Uterus (tissue), 3 donors: ENCODE measurements at regions not wholly inside any gene's neighbourhood (a gene's known extent, or its start where the extent isn't known, plus 50 kb on each side); places are given as distances from the start of the nearest gene placed in this dataset.

Experiments used
- DNase-seq, 2 donors: peaks; one replicate each; pipeline ENCODE4 v3.0.0-alpha.2; 2019 to 2020
- H3K27ac ChIP-seq, 2 donors: fragments of 200-600 bp; sonication (generic); 1 replicate in 1 of 2; 2 replicates in 1 of 2; pipeline ENCODE4 v1.5.1; 2016 to 2018
- H3K27me3 ChIP-seq, 2 donors: fragments of 200-600 bp; sonication (generic); one replicate each; pipeline ENCODE4 v1.5.1; 2018 to 2019; ENCODE audit warnings: control low read depth in 1 of 2
- H3K36me3 ChIP-seq, 2 donors: fragments of 200-600 bp; sonication (generic); one replicate each; pipeline ENCODE4 v1.5.1; 2019; ENCODE audit warnings: control low read depth in 1 of 2
- H3K4me1 ChIP-seq, 2 donors: fragments of 200-600 bp; sonication (generic); one replicate each; pipeline ENCODE4 v1.5.1; 2018 to 2019; ENCODE audit warnings: control low read depth in 1 of 2
- H3K4me3 ChIP-seq, 2 donors: fragments of 200-600 bp; sonication (generic); 1 replicate in 1 of 2; 2 replicates in 1 of 2; pipeline ENCODE4 v1.5.1; 2018 to 2019; ENCODE audit warnings: mild to moderate bottlenecking in 1 of 2
- H3K9me3 ChIP-seq, 2 donors: fragments of 200-600 bp; sonication (generic); one replicate each; pipeline ENCODE4 v1.5.1; 2019; ENCODE audit warnings: control low read depth in 1 of 2
- CTCF ChIP-seq, 4 experiments: fragments of 200-600 bp in 2 of 4; fragments of 450-650 bp in 2 of 4; sonication (generic) in 2 of 4; IDR thresholded peaks; one replicate each; pipeline ENCODE4 v1.5.1; 2016 to 2019; ENCODE audit warnings: antibody characterized with exemption in 4 of 4, mild to moderate bottlenecking in 2 of 4, moderate library complexity in 1 of 4
- POLR2A ChIP-seq, 2 donors: fragments of 450-650 bp; IDR thresholded peaks; one replicate each; pipeline ENCODE4 v1.6.1; 2016; ENCODE audit warnings: antibody characterized with exemption in 2 of 2, mild to moderate bottlenecking in 1 of 2, moderate library complexity in 1 of 2
- intact Hi-C: fragments of 100-400 bp; cut with DNase I; formaldehyde crosslinking; loops from one replicate; pipeline ENCODE4 v1.15.1; 2023; ENCODE audit warnings: low total_unique reads
- donor health status: DM: yes; HTN: yes; CAD: no.

GRCh38 chr4:124428648-124429047 lies 283.9 kb downstream of the ANKRD50 start:
- H3K27me3 ChIP-seq: no peaks in the 10 kb centered on the region
- intact Hi-C loops: no loop called here
- no peak for TF ChIP-seq CTCF (IDR thresholded peaks at IDR 0.05)
- TF ChIP-seq POLR2A (IDR thresholded peaks at IDR 0.05): no peak
- H3K4me1 ChIP-seq: no peaks in the 10 kb centered on the region
- H3K27ac ChIP-seq: no peak overlapping the region
- H3K9me3 ChIP-seq: no peaks in the 10 kb centered on the region
- no peak for DNase-seq
- H3K36me3 ChIP-seq: no peaks in the 10 kb centered on the region
- H3K4me3 ChIP-seq: no peak overlapping the region

- H3K36me3 ChIP-seq: no peaks in the 10 kb centered on the region
- H3K27ac ChIP-seq: no peak overlapping the region
- TF ChIP-seq POLR2A (IDR thresholded peaks at IDR 0.05) (no peak), CTCF (IDR thresholded peaks at IDR 0.05) (no peak)
- no peaks in the 10 kb centered on the region for H3K9me3 ChIP-seq
- intact Hi-C loops: no loop called here
- no peaks in the 10 kb centered on the region for H3K27me3 ChIP-seq
- no peaks in the 10 kb centered on the region for H3K4me1 ChIP-seq
- no peak for DNase-seq
- H3K4me3 ChIP-seq: no peak overlapping the region
These were observed 282.7 kb downstream of the ANKRD50 start for GRCh38 chr4:124429746-124430250.

GRCh38 chr4:124431653-124432192 lies 280.8 kb downstream of the ANKRD50 start:
- Histone ChIP-seq H3K27me3 (no peaks in the 10 kb centered on the region), H3K27ac (no peak overlapping the region), H3K9me3 (no peaks in the 10 kb centered on the region), H3K4me1 (no peaks in the 10 kb centered on the region), H3K36me3 (no peaks in the 10 kb centered on the region), H3K4me3 (no peak overlapping the region)
- TF ChIP-seq POLR2A (IDR thresholded peaks at IDR 0.05) (no peak), CTCF (IDR thresholded peaks at IDR 0.05) (no peak)
- intact Hi-C loops: no loop called here
- DNase-seq: no peak

GRCh38 chr4:124432500-124432899 lies 280.0 kb downstream of the ANKRD50 start:
- H3K4me3 ChIP-seq: no peak overlapping the region
- no peaks in the 10 kb centered on the region for H3K27me3 ChIP-seq
- intact Hi-C loops: no loop called here
- DNase-seq: no peak
- H3K27ac ChIP-seq: no peak overlapping the region
- TF ChIP-seq POLR2A (IDR thresholded peaks at IDR 0.05) (no peak), CTCF (IDR thresholded peaks at IDR 0.05) (no peak)
- H3K4me1 ChIP-seq: no peaks in the 10 kb centered on the region
- no peaks in the 10 kb centered on the region for H3K36me3 ChIP-seq
- no peaks in the 10 kb centered on the region for H3K9me3 ChIP-seq

- intact Hi-C loops: no loop called here
- no peaks in the 10 kb centered on the region for H3K9me3 ChIP-seq
- H3K36me3 ChIP-seq: no peaks in the 10 kb centered on the region
- no peaks in the 10 kb centered on the region for H3K4me1 ChIP-seq
- H3K4me3 ChIP-seq: no peak overlapping the region
- TF ChIP-seq CTCF (IDR thresholded peaks at IDR 0.05) (no peak), POLR2A (IDR thresholded peaks at IDR 0.05) (no peak)
- no peak overlapping the region for H3K27ac ChIP-seq
- H3K27me3 ChIP-seq: no peaks in the 10 kb centered on the region
- no peak for DNase-seq
These were observed 279.5 kb downstream of the ANKRD50 start for GRCh38 chr4:124433044-124433443.
